HG03442 (cell line): ENCODE measurements at regions not wholly inside any gene's neighbourhood (a gene's known extent, or its start where the extent isn't known, plus 50 kb on each side); places are given as distances from the start of the nearest gene placed in this dataset.

Experiments used
- ATAC-seq: cut with Tn5 transposase; IDR thresholded peaks from one replicate; pipeline ENCODE4 v1.9.1; 2021; ENCODE audit warnings: mild to moderate bottlenecking, moderate library complexity; ENCODE audit not compliant: unreplicated experiment

DNA sequence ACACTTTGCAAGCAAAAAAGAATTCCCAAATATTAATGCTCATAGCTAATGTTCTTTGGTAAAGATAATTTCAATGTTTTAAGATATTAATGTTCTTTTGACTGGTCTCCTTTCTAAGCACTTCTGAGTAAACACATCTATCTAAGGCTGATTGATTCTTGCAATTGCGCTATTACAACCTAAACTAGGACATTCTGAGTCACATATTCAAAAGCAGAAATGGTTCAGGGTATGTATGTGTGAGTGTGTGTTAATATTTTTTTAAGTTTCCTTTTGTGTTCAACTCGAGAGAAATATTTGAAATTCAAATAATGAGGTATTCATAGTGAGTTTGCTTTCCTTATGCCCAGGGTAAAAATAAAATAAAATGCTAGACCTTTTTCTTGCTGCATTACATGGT, 203.6 kb upstream of the GRIK3 start:
- no peak for ATAC-seq

DNA sequence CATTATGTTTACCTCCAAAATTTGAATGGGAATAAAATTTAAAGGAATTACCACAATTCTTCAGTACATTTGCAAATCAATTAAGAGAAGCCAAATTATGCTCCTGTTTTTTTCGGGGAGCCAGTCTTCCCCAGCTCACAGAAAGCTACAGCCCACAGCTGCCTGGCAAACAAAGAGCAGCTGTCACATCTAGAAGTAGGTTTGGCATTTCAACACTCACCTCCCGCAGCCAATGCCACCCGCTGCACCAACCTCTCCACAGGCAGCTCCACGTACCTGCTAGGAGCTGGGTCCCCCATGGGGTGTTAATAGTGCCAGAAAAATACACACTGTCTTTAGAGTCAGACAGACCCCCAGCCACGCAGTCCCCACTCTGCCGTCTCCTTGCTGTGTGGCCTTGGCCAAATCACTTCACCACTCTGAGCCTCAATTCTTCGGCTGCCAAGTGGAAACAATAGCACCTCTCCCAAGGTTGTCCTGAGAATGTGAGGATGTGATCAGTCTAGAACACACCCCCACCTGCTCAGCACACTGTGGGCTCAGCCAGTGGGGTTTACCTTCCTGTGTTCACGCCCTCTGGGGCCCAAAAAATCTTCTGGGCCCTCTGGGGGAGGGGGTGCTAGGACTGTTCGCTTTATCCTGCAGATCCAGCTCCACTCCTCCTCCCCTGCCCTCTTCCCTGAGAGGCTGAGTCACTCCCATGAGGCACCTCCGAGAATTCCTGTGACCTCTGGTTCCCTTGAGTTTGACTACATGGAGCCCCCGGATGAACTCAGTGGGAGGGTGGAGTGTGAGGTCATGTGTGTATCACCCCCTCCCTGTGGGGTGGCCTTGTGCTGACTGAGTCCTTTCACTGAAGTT, 204.3 kb upstream of the GRIK3 start:
- ATAC-seq = no peak

- ATAC-seq = no peak
Measured at GRCh38 chr1:37239225-37239740, 205.0 kb upstream of the GRIK3 start.

DNA sequence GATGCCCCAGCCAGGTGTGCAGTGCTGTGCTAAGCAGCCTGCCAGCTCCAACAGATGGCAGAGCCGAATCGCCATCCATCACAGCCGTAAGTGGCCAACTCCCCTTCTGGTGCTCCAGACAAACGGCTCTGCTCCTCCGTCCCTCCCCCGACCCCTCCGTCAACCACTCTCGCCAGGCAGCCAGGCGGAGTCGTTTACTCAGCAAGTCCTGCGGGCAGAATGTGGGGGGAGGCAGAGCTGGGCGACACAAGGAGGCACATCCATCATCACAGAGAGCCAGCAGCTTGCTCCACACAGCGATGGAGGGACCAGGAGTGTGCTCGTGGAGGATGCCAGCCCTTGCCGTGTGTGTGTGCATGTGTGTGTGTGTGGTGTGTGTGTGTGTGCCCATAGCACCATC, 206.6 kb upstream of the GRIK3 start:
- ATAC-seq = no peak

DNA sequence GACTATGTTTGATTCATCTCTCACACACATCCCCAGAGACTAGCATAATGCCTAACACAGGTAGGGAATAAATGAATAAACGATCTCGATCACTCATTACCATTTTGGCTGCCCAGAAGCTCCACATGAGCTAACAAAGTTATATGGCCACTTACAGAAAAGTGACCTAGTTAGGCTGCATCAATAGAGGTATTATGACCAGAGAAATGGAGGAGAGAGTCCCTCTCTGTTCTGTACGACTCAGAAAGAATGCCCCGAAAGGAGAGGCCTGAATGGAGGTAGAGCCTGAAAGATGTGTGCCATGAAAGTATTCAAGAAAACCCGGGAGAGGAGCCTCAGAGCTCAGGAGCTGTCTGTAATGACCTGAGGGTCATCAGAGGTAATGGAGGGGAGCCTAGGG, 208.2 kb upstream of the GRIK3 start:
- no peak for ATAC-seq

DNA sequence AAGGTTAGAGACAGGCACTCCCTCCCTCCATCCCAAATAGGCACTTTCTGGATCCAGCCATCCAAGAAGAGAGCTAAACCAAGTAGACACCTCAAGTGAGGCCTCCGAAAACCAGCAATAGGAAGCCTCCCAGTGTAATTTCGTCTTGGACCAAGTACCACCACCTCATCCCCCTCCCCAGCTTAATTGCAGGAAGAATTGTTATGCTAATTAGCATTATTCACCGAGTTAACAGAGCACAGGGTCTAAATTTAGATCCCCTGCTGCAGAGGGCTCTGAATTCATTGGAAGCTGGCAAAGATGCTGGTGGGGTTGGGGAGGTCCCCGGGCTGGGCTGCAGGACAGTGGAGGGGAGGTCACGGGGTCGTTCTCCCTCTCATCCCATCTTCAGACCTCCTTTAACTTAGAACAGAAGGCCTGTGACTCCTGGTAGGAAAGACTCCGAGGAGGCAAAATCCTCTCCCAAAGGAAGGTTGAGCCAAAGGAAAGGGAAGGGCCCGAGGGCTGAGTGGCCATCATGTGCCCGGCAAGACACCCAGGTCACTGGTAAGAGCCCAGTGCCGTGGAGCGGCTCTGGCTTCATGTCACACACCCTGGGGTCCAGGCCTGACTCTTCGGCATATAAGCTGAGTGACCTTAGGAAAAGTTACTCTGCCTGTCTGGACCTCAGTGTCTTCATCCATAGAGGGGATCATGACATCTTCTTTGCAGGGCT, 209.2 kb upstream of the GRIK3 start:
- ATAC-seq = no peak

DNA sequence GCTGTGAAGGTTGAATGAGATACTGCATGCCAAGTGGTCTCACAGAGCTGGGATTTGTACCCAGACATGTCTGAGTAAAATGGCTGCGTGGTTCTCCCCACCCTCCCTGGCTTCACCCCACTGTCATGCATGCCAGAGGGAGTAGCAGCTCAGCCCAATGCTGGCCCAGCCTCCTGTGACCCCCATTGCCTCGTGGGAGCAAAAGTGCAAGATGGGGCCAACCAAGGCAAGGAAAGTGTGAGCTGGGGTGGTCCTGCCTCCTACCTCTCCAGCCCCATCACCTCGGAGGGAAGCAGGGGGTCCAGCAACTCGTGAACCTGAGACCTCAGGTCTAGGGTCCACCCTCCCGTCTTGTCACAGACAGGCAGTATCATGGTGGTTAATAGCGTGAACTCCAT, 209.8 kb upstream of the GRIK3 start:
- ATAC-seq = no peak

DNA sequence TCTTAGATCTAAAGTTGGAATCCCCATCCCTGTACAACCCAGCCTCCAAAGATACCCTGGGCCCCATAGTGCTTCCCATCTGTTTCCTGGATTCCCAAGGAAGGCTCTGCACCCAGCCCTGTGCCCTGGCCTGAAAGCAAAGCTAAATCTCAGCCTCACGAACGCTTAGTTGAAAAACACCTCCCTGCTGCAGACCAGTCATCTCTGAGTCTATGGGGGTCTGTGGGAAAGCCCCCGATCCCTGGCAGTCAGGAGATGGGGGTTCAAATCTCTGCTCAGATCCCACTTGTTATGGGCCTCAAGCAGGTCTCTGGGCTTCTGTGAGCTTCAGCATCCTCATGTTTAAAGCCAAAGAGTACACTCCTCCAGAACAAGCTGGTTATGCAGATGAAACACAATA, 210.5 kb upstream of the GRIK3 start:
- no peak for ATAC-seq

DNA sequence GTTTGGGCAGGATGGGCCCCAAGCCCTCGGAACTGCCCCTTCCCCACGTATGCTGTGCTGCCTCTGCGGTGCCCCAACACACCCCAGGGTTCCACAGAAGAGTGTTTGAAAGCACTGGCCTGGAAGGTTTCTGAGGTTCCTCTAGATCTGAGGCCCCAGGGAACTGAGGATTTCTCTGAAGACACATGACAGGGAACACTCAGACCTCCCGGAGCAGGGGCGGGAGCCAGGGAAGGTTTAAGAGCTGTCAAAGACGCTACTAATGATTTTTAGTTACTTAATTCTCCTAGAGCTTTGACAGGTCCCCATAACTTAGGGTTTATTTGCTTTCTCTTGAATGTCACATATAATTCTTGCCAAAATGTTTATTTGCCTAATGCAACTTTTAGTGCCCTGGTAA, 212.3 kb upstream of the GRIK3 start:
- ATAC-seq = no peak

- no peak for ATAC-seq
Measured at GRCh38 chr1:37250371-37250770, 216.1 kb upstream of the GRIK3 start.

DNA sequence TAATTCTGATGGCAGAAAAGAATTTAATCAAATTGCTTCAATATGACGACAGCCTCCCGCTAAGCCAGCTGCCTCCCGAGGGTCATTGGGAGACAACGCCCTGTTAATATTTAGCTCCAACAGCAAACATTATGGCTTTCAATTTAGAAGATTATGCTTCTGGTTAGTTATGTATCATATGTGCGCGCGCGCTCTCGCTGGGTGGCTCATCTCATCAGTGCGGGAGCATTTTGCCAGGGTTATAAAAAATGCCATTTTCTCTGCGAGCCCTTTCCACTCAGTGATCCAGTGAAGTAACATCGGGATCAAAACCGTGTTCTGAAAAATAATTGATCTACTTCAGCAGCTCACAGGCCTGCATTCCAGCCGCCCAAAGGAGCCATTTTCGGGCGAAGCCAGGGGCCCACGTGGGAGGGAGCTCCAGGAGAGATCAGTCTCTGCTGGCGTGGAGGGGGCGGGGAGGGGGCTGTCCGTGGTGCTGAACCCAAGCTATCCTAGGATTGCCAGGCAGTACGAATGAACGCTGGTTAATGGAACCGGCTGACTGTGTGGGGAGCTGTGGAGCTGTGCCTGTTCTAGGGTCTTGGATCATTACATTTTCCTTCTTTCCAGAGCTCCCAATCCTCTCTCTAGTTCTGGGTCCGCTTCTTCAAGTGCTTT, 219.1 kb upstream of the ZC3H12A start:
- ATAC-seq = no peak

- no peak for ATAC-seq
Measured at GRCh38 chr1:37255868-37256267, 218.5 kb upstream of the ZC3H12A start.

DNA sequence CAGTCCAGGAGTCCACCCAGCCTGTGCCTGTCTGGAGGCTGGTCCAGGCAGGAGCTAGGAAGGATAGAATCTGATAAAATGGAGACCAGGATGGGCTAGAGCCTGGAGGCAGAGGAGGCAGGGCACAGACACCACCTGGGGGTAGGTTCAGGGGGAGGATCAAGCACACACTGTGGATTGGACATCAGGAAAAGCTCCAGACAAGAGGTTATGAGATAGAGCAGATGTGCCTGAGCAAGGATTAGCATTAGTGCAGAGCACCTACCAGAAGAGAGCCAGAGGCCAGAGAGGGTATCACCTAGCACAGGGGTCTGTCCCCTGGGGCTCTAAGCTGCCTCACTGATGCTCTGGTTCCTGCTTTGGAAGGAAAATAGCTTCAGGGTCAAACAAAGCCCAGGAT, 216.7 kb upstream of the ZC3H12A start:
- ATAC-seq = no peak

DNA sequence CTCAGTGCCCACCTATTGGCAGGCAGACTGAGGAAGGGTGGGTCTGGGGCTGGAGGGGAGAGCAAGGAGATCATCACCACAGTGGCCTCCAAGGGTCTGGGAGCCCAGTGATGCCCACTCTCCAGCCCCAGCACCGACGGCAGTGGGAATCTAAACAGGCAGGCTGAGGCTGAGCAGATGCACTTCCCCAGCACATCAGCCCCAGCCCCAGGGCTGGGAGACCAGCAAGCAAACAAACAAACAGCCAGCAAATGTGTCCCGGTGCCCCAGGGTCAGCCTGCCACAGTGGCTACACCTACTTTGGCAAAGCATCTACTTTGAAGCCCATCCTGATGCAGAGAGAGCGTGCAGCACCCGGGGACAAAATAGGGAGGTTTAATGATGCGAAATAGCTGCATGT, 216.3 kb upstream of the ZC3H12A start:
- ATAC-seq = no peak

DNA sequence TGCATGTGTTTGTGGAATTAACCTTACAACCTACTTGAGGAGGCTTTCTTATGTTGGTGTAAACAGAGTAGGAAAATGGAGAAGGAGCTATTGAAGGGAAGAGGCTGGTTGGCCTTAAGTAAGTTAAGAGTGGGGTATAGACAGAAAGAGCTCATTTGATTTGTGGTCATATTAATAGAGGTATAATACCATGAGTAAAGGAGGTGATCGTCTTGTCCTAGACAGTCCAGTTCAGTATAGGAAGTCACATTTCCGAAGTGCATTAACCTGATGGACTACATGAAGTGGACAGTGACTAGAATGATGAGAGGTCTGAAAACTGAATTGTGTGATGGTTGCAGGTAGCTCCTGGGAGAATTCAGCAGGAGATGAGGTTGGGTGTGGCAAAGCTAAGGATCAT, 215.4 kb upstream of the ZC3H12A start:
- no peak for ATAC-seq

DNA sequence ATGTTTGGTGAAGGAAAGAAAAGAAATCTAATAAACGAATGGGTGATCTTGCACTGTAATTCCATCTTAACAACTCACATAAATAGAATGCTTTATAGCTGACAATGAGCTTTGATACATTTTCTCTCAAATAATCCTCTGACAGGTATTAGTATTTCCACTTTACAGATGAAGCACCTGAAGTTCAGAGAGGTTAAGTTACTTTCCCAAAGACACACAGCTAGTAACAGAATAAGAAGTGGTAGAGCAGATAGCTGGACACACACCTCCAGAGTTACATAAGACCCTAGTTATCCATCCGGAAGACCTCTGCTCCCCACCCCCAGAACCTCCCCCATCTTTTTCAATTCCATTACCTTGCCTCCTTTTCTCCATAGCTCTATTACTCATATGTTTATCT, 213.3 kb upstream of the ZC3H12A start:
- no peak for ATAC-seq

DNA sequence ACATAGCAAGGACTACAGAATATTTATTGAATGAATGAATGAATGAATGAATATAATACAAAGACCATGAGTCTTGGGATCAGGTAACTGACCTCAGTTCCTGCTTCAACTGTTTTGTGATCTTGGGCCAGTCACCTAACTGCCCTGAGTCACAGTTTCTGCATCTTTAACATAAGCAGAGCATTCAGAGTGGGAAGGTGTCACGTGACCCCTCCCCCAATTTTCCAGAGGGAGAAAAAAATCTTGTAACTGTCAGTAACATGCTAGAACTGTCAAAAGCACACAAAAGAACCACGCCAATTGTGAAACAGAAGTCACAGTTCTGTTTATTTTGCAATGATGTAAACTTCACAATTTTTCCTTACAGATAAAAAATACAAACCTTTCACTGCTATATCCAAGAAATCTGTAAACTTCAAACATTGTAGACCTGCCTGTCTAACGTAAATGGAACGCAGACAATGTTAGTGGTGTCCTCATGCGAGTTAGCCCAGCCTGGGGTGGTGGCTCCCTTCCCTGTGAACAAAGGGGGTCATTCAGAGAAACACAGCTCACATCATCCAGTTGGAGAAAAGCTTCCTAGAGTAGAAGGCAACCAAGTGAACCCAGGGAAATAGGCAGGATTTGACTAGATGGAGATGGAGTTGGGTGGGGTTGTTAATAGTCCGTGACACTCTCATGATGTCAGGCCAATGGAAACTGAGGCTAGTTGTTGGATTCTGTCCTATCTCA, 211.8 kb upstream of the ZC3H12A start:
- ATAC-seq = no peak

GRCh38 chr1:37265156-37265555, 209.2 kb upstream of the ZC3H12A start:
- no peak for ATAC-seq

DNA sequence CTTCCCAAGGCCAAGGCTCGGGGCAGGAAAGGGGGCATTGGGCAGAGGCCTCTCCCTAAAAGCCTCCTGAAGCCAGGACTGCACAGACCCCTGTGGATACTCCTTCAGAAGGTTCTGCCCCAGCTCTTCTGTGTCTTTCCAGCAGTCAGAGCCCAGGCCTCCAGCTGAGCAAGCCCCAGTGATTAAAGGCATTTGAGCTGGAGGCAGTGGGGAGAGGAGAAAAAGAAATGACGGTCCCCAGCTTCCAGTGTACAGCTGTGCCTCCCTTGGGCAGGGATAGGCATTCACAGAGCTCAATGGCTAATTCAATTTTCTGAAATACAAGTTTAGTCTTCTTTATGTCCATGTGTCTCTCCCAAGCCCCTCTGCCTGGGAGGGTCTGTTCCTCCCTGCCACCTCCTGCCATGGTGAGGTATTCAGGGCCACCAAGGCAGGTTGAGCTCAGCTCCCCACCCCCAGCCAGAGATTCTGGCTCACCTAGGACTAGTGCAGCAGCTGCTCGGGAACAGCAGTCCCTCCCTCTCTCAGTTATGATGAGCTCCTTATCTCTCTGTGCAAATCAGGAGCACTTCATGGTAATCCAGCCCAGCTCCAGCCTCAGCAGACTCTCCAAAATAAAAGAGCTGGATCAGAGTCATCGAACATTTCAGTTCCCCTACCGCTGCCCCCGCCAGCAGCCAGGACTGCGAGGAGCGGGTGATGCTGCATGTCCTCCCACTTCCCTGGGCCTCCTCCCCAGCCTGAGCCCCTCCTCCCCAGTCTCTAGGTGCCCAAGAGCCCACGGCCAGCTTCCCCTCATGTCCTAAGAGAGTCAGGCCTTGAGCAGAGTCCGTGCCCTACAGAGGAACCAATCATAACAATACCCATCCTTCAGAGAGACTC, 208.4 kb upstream of the ZC3H12A start:
- no peak for ATAC-seq
